Transverse colon (tissue), 3 donors: ENCODE measurements at regions not wholly inside any gene's neighbourhood (a gene's known extent, or its start where the extent isn't known, plus 50 kb on each side); places are given as distances from the start of the nearest gene placed in this dataset.

Source experiments
- POLR2A ChIP-seq: fragments of 450-650 bp; IDR thresholded peaks from one replicate; pipeline ENCODE4 v1.6.1; 2016; ENCODE audit warnings: antibody characterized with exemption, mild to moderate bottlenecking, moderate library complexity
- POLR2AphosphoS5 ChIP-seq, 3 donors: sonication (generic); formaldehyde crosslinking; IDR thresholded peaks; one replicate each; pipeline ENCODE4 v1.6.1; 2016; ENCODE audit warnings: antibody characterized with exemption in 3 of 3

DNA sequence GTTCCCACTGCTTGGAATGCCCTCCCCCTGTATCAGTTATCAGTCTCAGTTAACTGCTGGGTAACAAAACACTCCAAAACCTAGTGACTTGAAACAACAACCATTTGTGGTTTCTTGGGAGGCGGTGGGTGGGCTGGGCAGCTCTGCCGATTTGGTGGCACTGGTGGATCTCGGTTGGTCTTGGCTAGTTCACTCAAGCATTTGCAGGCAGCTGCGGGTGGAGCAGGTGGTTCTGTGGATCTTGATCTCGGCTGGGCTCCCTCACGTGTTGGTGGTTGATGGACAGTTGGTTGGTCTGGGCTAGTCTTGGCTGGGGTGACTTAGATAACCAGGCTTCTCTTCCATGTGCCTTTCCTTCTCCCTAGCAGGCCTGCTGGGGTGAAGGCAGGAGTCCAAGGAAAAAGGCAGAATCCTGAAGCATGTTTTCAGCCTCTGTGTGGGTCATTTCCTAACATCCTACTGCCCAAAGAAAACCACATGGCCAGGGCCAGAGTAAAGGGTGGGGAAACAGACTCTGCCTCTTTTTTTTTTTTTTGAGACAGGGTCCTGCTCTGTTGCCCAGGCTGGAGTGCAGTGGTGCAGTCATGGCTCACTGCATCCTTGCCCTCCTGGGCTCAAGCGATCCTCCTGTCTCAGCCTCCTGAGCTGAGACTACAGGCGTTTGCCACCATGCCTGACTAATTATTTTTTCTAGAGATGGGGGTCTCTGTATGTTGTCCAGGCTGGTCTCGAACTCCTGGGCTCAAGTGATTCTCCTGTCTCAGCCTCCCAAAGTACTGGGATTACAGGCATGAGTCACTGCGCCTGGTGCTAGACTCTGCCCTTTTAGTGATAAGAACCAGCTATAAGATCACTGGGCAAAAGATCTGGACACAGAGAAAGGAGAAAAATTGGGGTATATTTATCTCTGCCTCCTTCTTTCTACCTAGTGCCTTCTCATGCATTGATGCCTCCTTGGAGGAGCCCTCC lies 183.7 kb downstream of the RGS3 start:
- no peak for TF ChIP-seq POLR2A
- no peak for TF ChIP-seq POLR2AphosphoS5 (IDR thresholded peaks at IDR 0.05)
